A673 (cell line): ENCODE measurements at regions not wholly inside any gene's neighbourhood (a gene's known extent, or its start where the extent isn't known, plus 50 kb on each side); places are given as distances from the start of the nearest gene placed in this dataset.

ENCODE experiments used
- BruUV-seq: library from RNA; stranded (reverse); fragments of 400-500 nt; replicated peaks from 2 replicates; lab custom pipeline; 2021; lab: Mats Ljungman, UMichigan
- CTCF ChIA-PET: fragments of 300-600 bp; sonication (Branson Sonifier 250); formaldehyde crosslinking; loops from one replicate; lab custom pipeline; 2022; ENCODE audit warnings: antibody characterized with exemption; lab: Charles Lee
- POLR2A ChIA-PET: fragments of 300-600 bp; sonication (Branson Sonifier 250); formaldehyde crosslinking; loops from one replicate; lab custom pipeline; 2022; ENCODE audit warnings: antibody characterized with exemption; ENCODE audit not compliant: low non-redundant PET; lab: Charles Lee
- DNase-seq: peaks from one replicate; pipeline ENCODE4 v3.0.0-alpha.2; 2015; ENCODE audit warnings: low spot score
- H3K27ac ChIP-seq: fragments of 200-600 bp; sonication (generic); 2 replicates; pipeline ENCODE4 v1.5.1; 2016; ENCODE audit warnings: mixed run types, low read depth, mild to moderate bottlenecking, mixed read lengths, antibody characterized with exemption, low read length; ENCODE audit not compliant: poor library complexity, severe bottlenecking
- H3K27me3 ChIP-seq: fragments of 200-600 bp; sonication (generic); replicated peaks from 2 replicates; pipeline ENCODE4 v1.6.1; 2017; ENCODE audit warnings: mixed run types, low read depth, mild to moderate bottlenecking, mixed read lengths, antibody characterized with exemption, low read length; ENCODE audit not compliant: insufficient read depth, poor library complexity
- H3K36me3 ChIP-seq: fragments of 200-600 bp; sonication (generic); 2 replicates; pipeline ENCODE4 v1.6.1; 2016; ENCODE audit warnings: mixed run types, mild to moderate bottlenecking, mixed read lengths, antibody characterized with exemption, low read length; ENCODE audit not compliant: insufficient read depth, poor library complexity, severe bottlenecking
- H3K4me1 ChIP-seq: fragments of 200-600 bp; sonication (generic); 2 replicates; pipeline ENCODE4 v1.6.1; 2017; ENCODE audit warnings: mixed run types, mild to moderate bottlenecking, mixed read lengths, antibody characterized with exemption, low read length; ENCODE audit not compliant: insufficient read depth, poor library complexity, severe bottlenecking
- H3K4me3 ChIP-seq: fragments of 200-600 bp; sonication (generic); 2 replicates; pipeline ENCODE4 v1.5.1; 2016; ENCODE audit warnings: low read depth, mixed run types, mild to moderate bottlenecking, mixed read lengths, low read length; ENCODE audit not compliant: poor library complexity, severe bottlenecking
- H3K9me3 ChIP-seq: fragments of 200-600 bp; sonication (generic); 2 replicates; pipeline ENCODE4 v1.6.1; 2016; ENCODE audit warnings: mixed run types, low read depth, mild to moderate bottlenecking, mixed read lengths, antibody characterized with exemption, low read length; ENCODE audit not compliant: poor library complexity, severe bottlenecking
- EZH2 ChIP-seq: fragments of 200-600 bp; sonication (generic); IDR thresholded peaks from 2 replicates; pipeline ENCODE4 v1.6.1; 2017; ENCODE audit warnings: borderline replicate concordance, low read depth, mild to moderate bottlenecking, mixed read lengths, antibody characterized with exemption, low read length; ENCODE audit not compliant: poor library complexity, severe bottlenecking
- intact Hi-C: fragments of 100-400 bp; cut with micrococcal nuclease; formaldehyde crosslinking; loops from one replicate; pipeline ENCODE4 v1.10.0; 2022; ENCODE audit not compliant: unreplicated experiment
- TF ChIP-seq, protein P1 (sequence below): fragments of 300-800, 200-600 bp; sonication (generic); conservative IDR thresholded peaks from 2 replicates; pipeline ENCODE4 v1.5.1; 2017; ENCODE audit warnings: low read depth, mild to moderate bottlenecking, antibody characterized with exemption, low read length, moderate library complexity, mixed read lengths

DNA sequence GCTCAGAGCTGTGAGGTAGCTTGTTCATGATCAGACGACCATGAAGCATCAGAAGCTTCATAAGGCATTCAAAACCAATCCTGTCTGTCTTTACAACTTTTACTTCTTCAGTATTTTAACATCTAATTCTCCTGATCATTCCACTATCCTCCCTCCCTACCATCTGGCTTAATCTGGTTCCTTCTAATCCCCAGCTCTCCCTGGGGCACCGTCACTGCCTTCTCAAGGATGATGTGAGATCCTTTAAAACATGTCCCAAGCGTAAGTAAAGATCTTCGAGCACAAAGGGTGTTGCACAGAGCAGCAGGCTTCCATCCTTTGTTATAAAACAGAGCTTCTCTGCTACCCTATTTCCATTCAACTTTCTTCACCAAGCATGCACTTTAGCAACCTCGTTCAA is 362.7 kb upstream of the ARRDC4 start:
- no peak for DNase-seq
- H3K27ac ChIP-seq: no peak overlapping the region
- intact Hi-C loops: no loop called here
- no peaks in the 10 kb centered on the region for H3K27me3 ChIP-seq
- POLR2A ChIA-PET: no interaction called here
- no peak overlapping the region for H3K4me3 ChIP-seq
- CTCF ChIA-PET: no interaction called here
- no TSS peak for BruUV-seq
- H3K4me1 ChIP-seq: no peaks in the 10 kb centered on the region
- H3K9me3 ChIP-seq: no peaks in the 10 kb centered on the region
- no peak for TF ChIP-seq EZH2
- TF ChIP-seq, protein P1, sequence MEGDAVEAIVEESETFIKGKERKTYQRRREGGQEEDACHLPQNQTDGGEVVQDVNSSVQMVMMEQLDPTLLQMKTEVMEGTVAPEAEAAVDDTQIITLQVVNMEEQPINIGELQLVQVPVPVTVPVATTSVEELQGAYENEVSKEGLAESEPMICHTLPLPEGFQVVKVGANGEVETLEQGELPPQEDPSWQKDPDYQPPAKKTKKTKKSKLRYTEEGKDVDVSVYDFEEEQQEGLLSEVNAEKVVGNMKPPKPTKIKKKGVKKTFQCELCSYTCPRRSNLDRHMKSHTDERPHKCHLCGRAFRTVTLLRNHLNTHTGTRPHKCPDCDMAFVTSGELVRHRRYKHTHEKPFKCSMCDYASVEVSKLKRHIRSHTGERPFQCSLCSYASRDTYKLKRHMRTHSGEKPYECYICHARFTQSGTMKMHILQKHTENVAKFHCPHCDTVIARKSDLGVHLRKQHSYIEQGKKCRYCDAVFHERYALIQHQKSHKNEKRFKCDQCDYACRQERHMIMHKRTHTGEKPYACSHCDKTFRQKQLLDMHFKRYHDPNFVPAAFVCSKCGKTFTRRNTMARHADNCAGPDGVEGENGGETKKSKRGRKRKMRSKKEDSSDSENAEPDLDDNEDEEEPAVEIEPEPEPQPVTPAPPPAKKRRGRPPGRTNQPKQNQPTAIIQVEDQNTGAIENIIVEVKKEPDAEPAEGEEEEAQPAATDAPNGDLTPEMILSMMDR: no peak
- no peaks in the 10 kb centered on the region for H3K36me3 ChIP-seq

DNA sequence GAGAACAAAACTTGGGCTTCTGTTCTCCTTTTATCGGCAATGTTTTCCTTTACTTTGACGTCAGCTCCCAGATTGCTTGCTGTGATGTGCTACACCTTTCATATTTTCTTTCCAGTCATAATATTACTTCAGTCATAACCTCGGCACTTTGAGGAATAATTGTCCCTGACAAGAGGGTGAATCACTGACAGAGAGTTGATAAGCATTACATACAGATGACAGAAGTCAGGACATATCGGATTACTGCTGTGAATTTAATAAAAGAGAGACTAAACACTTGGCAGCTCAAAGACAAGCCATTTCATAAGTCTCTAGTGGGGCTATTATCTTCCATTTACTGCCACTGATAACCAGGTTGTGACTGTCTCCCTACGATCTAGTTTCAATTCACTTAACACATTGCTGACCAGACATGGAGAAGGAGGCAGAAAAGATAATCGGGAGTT is 362.1 kb upstream of the ARRDC4 start:
- intact Hi-C loops: no loop called here
- no peak overlapping the region for H3K4me3 ChIP-seq
- no peaks in the 10 kb centered on the region for H3K36me3 ChIP-seq
- H3K9me3 ChIP-seq: no peaks in the 10 kb centered on the region
- DNase-seq: peak; percentile 27
- no peaks in the 10 kb centered on the region for H3K4me1 ChIP-seq
- H3K27me3 ChIP-seq: no peaks in the 10 kb centered on the region
- no TSS peak for BruUV-seq
- CTCF ChIA-PET: no interaction called here
- TF ChIP-seq, protein P1: no peak
- no peak for TF ChIP-seq EZH2
- POLR2A ChIA-PET: no interaction called here
- no peak overlapping the region for H3K27ac ChIP-seq

DNA sequence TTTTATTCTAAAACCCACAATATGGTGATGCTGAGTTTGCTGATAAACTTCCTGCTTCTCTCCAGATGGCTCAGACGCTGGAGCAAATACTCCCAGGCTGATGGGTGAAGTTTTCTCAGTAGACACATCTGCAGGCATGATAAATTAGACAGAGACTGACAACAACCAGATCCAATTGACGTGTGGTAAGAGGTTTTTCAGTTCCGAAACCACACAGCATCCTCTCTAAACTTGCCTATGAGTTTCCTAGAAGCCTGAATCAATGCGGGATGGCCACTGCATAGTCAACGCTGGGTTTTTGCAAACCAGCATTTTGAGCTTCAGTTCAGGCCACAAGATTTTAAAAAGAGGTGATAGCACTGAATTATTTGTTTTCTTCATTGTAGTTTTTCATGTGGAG is 360.3 kb upstream of the ARRDC4 start:
- Histone ChIP-seq H3K9me3 (no peaks in the 10 kb centered on the region), H3K27me3 (no peaks in the 10 kb centered on the region), H3K4me1 (no peaks in the 10 kb centered on the region), H3K4me3 (no peak overlapping the region), H3K36me3 (no peaks in the 10 kb centered on the region), H3K27ac (no peak overlapping the region)
- CTCF ChIA-PET: no interaction called here
- DNase-seq: no peak
- BruUV-seq: no TSS peak
- TF ChIP-seq EZH2: no peak
- TF ChIP-seq, protein P1: no peak
- POLR2A ChIA-PET: no interaction called here
- intact Hi-C loops: no loop called here
